GM19468 (cell line): ENCODE measurements at regions not wholly inside any gene's neighbourhood (a gene's known extent, or its start where the extent isn't known, plus 50 kb on each side); places are given as distances from the start of the nearest gene placed in this dataset.
"Not testable (repeated sequence)": the region's sequence is repeated elsewhere in the genome, so short reads cannot be mapped to it uniquely, and the experiment has no call there.

Experiments used
- ATAC-seq: cut with Tn5 transposase; IDR thresholded peaks from one replicate; pipeline ENCODE4 v1.9.1; 2021; ENCODE audit warnings: mild to moderate bottlenecking, moderate library complexity, moderate number of reproducible peaks; ENCODE audit not compliant: unreplicated experiment; ENCODE audit errors: extremely low read depth

DNA sequence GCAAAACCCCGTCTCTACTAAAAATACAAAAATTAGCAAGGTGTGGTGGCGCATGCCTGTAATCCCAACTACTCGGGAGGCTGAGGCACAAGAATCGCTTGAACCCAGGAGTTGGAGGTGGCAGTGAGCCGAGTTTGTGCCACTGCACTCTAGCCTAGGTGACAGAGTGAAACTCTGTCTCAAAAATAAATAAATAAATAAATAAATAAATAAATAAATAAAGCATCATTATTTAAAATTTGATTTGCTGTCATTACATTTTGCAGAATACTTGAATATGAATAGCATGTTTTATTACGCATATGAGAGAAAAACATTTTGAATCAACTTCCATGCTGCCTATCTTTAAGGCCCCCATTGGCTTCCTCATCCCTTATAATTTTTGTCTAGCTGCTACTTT lies 53.4 kb upstream of the MED14 start:
- ATAC-seq = not testable (repeated sequence)

- no peak for ATAC-seq
Measured at GRCh38 chrX:40792433-40792832, 57.1 kb upstream of the MED14 start.

- ATAC-seq = not testable (repeated sequence)
Measured at GRCh38 chrX:40794829-40795130, 59.4 kb upstream of the MED14 start.

GRCh38 chrX:40799745-40800144 lies 64.4 kb upstream of the MED14 start:
- ATAC-seq = not testable (repeated sequence)

- ATAC-seq = no peak
Measured at GRCh38 chrX:40805404-40805803, 70.1 kb upstream of the MED14 start.

- no peak for ATAC-seq
Measured at GRCh38 chrX:40806513-40807220, 71.3 kb upstream of the MED14 start.

- ATAC-seq = no peak
Measured at GRCh38 chrX:40807384-40807783, 72.0 kb upstream of the MED14 start.

DNA sequence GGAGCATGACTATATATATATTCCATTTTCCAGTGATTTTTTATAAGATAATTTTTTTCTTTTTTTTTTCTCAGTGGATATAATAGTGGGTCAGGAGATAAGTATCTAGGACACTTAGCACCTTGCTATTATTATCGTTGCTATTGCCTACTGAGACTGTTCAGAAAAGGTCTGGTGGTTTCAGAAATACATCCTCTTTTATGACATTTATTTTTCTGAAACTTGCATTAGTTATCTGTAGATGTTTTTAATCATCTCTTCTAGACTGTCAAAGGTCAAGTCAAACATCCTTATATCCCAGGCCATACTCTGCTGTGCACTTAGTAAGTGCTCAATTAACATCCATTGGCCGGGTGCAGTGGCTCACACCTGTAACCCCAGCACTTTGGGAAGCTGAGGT lies 72.9 kb upstream of the MED14 start:
- no peak for ATAC-seq

DNA sequence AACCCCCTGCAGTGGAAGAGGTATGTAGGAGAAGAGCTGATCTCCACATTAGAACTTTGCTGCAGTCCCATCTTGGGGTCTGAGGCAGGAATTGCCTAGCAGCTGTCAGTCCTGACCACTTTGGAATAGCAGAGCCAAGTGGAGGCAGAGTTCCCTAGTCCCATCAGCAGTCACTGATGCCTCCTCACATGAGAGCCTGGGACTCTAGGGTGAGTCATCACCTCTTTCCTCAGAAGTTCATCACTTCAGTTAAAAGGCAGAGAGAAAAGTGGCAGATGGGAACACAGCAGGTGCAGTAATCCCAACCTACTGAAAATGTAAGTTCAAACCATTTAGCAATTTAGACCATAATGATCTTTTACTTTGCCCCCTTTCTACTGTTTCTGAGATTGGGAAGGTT lies 73.9 kb upstream of the MED14 start:
- ATAC-seq = no peak

GRCh38 chrX:40815045-40815444 lies 79.7 kb upstream of the MED14 start:
- ATAC-seq = not testable (repeated sequence)

- no peak for ATAC-seq
Measured at GRCh38 chrX:40816906-40817305, 81.6 kb upstream of the MED14 start.

DNA sequence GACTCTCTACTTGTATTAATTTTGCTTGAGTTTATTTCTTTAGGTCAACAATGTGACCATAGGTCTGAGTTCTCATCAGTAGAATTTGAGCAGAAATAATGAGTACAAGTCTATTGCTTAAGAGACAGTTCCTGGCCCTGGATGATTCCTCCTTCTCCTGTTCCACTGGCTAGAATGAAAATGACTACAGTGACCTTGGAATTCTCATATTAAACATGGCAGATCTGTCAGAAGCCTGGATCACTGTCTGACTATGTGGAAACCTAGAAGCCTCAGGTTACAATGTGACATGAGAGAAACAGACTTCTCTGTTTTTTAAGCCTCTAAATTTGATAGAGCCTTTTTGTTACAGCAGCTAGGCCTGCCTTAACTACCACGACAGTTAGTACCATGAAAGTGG lies 82.9 kb upstream of the MED14 start:
- ATAC-seq = no peak

GRCh38 chrX:40821780-40822179 lies 86.4 kb upstream of the MED14 start:
- no peak for ATAC-seq

- ATAC-seq = no peak
Measured at GRCh38 chrX:40827331-40827730, 92.0 kb upstream of the MED14 start.

GRCh38 chrX:40831750-40832149 lies 96.4 kb upstream of the MED14 start:
- ATAC-seq = no peak

DNA sequence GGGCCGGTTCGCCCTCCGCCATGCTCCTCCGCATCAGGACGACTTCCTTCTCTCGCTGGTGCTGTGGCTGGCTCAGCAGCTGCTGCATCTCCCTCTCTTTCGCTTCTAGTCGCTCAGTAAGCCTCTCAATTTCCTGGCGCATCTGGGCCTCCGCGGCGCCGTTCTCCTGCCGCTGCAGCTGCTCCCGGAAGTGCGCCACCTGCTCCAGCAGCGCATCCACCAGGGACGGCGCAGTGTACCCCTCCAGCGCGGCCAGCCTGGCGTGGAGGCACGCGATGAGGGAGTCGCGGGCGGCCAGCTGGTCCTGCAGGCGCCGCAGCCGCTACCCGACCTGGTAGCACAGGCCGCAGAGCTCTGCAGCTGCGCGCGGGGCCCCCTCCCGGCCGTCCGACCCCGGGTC lies 97.4 kb upstream of the MED14 start:
- no peak for ATAC-seq

DNA sequence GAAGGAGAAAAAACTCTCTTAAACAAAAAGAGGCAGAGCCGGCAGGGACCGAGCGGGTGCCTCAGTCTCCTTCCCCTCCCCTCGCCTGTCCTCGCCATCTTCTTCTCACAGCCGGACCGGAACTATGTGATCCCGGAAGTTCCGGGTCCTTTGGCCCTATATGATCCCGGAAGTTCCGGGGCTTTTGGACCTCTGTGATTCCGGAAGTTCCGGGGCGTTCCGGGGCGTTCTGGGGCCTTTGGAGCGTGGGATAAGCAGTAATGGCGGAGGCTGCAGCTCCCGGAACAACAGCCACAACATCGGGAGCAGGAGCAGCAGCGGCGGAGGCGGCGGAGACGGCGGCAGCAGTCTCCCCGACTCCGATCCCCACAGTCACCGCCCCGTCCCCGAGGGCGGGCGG lies 98.9 kb upstream of the MED14 start:
- ATAC-seq = no peak

GRCh38 chrX:40835526-40835925 lies 100.2 kb upstream of the MED14 start:
- ATAC-seq = no peak

DNA sequence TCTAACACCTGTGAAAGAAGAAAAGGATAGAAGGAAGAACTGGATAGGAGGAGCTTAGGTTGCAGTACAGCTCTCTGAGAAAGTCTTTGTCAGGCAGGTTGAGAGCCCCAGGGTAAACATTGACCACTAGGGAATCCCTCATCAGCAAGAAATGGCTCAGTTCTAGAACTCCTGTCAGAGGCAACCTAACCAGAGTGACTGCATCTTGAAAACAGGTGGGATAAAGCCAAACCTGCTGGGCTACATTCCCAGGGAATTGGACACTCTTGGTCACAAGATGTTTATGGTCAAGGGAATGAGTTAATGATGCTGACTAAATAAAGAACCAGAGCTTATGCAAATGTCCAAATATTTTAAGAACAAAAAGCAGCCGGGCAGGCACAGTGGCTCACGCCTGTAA lies 108.3 kb upstream of the MED14 start:
- no peak for ATAC-seq

DNA sequence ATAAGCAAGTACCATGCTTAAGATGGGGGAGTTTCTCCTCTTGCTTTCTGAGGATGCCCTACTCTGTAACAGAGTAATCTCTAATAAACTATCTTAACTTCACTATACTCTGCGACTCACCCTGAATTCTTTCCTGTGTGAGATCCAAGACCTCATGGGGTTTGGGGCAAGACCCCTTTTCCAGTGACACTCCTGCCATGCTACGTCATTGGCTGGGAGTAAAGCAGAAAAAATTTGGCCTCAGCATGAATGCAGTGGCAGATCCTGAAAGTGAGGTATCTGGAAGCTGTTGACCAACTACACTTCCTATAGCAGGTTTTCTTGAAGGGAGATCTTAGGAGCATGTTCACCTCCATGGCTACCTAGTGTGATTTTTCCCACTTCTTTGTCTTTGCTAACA lies 109.1 kb upstream of the MED14 start:
- no peak for ATAC-seq

GRCh38 chrX:40845331-40845911 lies 110.1 kb upstream of the MED14 start:
- ATAC-seq = no peak
